Dedifferentiated amniotic fluid mesenchymal stem cell (primary cell): ENCODE measurements at regions not wholly inside any gene's neighbourhood (a gene's known extent, or its start where the extent isn't known, plus 50 kb on each side); places are given as distances from the start of the nearest gene placed in this dataset.
"Not testable (repeated sequence)": the region's sequence is repeated elsewhere in the genome, so short reads cannot be mapped to it uniquely, and the experiment has no call there.

Experiments used
- DNase-seq: peaks from one replicate; pipeline ENCODE4 v3.0.0-alpha.2; 2016; ENCODE audit errors: extremely low spot score

DNA sequence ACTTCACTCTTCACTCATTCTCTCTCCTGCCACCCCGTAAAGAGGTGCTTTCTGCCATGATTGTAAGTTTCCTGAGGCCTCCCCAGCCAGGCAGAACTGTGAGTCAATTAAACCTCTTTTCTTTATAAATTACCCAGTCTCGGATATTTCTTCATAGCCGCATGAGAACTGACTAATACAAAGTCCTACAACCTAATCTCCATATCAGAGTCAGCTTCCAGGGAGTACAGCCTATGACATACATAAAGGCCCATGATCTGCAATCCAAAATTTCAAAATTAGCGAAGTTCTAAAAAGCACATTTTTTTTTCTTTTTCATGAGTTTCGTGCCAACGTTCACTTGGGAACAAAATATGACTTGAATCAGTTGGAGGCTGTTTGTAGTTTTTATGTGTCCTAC lies 256.9 kb upstream of the DUSP10 start:
- no peak for DNase-seq

DNA sequence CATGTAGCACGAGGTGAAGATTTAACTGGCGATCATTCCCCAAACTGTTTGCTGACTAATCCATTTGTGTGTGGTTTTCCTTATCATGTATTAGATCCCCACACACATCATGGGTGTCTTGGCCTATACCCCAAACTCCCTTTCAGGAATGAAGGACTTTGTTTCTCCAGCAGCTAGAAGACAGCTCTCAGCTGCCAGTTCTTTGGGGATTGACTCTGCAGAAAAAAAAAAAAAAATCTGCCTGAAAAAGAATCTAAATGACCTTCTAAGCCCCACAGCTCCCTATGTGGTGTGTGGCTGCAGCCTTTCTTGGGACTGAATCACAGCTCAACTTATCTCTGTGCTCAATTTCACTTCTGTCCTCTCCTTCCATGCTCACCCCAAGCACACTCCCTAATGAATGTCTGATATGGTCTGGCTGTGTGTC lies 256.3 kb upstream of the DUSP10 start:
- no peak for DNase-seq

DNA sequence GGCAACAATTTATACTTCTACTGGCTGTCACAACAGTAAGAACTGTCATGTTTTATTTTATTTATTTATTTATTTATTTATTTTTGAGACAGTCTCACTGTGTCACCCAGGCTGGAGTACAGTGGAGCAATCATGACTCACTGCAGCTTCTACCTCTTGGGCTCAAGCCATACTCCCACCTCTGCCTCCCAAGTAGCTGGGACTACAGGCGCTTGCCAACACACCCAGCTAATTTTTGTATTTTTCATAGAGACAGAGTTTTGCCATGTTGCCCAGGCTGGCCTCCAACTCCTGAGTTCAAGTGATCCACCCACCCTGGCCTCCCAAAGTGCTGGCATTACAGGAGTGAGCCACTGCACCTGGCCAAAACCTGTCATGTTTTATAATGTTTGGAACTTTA lies 255.1 kb upstream of the DUSP10 start:
- not testable (repeated sequence) for DNase-seq

DNA sequence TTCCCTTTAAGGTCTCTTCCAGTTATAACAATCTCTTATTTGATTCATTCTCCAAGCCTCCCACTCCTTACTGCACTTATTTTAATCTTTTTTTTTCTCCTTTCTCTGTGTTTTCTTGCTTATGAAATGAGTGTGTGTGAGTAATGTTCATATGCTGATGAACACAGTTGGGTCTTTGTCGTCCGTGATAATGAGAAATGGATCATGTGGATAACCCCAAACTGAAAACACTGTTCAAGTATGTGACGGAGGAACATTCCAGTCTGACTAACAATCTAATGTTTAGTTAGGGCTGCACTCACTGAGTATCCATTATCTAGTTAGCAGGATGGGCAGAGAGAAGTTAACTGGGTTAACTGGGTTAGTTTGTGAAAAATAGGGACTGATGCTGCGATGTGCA lies 253.1 kb upstream of the DUSP10 start:
- no peak for DNase-seq

DNA sequence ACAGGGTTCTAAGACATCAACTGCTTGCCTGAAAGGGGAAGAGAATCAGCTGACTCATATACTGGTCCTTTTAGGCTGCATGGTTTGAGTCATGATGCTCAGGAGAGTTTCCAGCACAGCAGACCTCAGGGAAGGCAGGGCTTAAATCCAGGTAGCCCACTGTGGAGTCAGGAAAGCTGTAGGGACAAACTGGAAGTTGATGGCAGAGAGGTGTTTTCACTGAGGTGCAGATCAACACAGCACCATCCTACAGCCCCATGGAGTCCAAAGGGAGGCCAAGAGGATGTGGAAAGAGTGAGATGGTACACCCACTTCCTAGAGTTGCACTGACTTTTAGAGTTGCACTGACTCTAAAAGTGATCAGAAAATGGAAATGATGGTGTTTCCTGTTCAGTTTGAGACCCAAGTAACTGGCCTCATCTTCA lies 252.4 kb upstream of the DUSP10 start:
- DNase-seq = no peak

DNA sequence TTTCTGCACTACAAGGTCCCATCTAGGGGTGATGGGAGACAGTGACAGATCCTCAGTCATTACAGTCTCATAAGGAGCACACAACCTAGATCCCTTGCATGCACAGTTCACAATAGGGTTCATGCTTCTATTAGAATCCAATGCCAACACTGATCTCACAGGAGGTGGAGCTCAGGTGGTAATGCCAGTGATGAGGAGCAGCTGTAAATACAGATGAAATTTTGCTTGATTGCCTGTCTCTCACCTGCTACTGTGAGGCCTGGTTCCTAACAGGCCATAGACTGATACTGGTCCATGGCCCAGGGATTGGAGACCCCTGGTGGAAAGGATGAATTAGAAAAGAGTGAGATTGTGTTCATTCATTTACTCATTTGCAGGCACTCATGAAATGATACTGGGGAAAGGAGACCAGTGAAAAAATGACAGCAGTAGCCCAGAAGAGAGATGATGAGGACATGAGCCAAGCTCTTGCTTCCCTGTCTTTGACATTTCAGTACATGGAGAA lies 251.6 kb upstream of the DUSP10 start:
- no peak for DNase-seq

DNA sequence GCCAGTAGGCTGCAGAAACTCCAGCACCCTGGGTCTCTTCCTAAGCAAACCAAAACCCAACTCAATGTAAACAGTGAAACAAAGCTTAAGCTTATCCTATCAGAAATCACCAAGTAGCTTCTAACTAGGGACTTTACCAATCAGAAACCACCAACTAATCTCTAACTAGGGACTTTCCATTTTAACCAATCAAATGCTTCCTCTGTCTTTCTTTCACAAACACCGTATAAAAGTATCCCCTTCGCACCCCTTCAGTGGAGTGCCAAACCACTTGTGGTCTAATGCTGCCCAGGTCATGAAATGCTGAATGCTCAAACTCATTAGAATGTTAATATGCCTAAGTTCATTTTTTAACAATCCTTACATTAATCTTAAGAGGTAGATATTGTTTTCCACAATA lies 250.5 kb upstream of the DUSP10 start:
- DNase-seq = no peak

DNA sequence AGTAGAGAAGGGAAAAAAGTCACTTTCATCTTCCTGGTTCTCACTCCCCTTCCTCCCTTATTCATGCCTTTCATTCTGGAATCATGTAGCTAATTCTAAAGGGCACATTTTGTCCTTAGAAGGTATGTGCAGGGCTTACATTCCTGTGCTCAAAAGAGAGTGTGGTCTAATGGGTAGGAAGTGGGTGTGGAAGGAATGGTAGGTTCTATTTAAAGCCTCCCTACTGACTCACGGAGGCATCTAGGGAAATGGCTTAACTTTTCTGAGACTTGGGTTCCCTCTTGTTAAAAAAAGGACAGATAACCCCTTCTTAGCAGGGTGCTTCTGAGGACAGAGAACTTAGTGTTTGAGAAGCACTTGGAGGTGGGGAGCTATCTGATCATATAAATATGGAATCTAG lies 249.3 kb upstream of the DUSP10 start:
- DNase-seq = peak; percentile 46

DNA sequence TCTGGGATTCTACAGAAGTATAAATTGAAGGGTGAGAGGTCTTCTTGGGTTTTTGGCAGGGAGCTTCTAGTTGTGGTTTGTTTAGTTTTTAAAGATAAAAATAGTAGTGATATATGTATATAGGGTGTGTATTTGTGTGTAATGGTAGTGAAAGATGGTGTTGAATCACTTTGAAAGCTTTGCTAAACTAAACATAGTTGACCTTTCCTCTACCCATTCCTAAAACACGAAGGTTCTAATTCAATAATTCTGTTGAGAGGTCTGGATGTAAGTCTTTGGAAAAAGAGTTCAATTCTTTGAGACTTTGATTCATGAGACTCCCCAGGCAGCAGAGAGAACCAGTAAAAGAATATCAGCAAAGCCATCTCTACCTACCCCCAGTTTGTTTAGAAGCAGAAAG lies 247.9 kb upstream of the DUSP10 start:
- DNase-seq = no peak

DNA sequence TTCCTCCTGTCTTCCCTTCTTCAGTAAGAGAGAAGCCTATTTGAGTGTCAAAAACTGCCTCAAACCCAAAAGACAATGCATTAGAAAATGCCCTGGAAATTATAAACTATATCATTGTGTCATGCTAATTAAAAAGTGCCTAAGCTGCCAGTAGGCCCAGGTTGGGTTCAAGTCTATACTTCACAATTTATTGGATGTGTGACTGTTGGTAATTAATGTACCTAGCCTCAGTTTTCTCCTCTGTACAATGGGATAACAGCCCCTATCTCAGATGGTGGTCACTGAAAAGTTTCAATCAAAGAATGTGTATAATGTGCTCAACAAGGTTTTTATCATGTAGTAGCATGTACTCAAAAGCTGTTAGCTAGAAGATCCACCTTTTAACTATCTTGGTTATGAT lies 246.9 kb upstream of the DUSP10 start:
- DNase-seq = no peak

DNA sequence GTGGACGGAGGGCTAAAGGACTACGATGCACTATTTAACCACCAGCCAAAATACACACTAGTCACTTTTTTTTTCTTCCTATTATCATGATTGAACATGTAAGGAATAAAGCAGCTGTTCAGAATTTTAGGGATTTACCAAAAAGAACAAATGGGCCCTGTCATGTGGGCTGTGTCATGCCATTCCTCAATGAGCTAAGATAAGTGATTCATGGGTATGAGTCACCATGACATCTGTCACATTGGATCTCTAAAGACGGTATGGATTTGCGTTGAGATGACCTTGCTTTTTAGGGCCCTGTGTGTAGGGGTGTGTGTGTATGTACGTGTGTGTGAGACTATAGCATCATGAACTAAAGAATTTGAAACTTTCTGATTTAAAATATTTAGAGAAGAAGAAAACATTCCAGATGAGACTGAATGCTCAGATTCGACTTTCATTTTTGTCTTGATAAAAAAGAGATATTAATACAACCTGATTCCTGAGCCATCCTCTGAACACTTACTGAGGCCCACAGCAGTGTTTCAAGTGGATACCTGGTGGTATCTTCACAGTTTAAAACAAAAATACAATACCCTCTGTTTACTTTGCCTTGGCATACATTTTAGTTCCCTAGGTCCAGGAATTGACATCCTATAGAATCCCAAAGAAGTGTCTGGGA lies 246.1 kb upstream of the DUSP10 start:
- peak; percentile 82 for DNase-seq

DNA sequence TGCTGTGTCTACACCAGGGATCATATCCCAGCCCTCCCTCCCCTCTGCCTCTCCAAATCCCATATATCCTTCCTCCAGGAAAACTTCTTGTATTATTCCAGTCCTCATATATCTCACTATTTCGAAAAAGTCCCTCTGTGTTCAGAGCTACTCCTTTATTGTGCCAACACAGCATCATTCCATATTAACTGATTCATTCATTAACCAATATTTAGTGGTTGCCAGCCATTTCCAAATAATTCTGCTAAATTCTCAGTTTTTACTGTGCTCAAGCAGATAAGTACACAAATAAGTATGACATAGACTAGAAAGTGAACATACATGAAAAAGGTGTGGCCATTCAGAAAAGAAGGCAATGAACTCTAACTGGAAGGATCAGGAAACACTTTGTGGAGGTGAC lies 241.6 kb upstream of the DUSP10 start:
- DNase-seq = no peak

DNA sequence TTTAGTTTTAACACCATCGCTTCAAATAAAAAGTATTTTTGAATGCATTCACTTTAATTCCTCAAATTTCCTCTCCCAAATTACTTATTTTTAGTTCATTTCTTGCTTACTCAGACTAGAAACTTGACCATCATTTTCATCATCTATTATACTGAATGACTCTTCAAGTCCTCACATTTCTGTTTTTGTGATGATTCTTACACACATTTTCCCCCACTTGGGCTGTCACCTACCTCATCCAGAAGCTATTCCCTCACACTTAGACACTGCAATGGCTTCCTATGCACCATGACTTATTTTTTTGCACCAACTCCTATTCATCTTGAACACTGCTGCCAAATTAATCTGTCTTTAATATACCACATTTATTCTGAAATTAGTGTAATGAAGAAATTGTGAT lies 239.6 kb upstream of the DUSP10 start:
- no peak for DNase-seq

DNA sequence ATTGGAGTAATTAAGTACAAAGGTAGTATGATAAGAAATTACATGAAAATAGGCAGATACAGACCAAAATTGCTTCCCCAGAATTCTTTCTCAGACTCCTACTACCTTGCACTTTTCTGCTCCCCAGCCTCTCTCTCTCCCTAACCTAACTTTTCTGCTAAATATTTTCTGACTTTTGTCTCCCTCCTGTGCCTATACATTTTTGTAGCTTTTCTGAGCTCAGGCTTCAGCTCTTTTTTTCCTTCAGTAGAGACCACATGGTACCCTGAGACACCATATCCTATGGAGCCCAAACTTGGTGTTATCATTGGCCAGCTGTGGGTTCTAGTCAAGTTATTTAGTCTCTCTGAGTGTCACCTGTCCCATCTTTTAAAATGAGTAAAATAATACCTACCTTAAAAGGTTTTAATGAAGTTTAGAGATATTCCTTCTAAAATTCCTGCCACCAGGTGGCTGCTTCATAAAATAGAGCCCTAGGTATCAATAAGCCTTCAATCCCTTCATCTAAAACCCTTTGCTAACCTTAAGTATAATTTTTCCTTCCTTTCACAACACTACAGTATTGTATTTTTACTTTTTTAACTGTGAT lies 237.6 kb upstream of the DUSP10 start:
- DNase-seq = no peak

DNA sequence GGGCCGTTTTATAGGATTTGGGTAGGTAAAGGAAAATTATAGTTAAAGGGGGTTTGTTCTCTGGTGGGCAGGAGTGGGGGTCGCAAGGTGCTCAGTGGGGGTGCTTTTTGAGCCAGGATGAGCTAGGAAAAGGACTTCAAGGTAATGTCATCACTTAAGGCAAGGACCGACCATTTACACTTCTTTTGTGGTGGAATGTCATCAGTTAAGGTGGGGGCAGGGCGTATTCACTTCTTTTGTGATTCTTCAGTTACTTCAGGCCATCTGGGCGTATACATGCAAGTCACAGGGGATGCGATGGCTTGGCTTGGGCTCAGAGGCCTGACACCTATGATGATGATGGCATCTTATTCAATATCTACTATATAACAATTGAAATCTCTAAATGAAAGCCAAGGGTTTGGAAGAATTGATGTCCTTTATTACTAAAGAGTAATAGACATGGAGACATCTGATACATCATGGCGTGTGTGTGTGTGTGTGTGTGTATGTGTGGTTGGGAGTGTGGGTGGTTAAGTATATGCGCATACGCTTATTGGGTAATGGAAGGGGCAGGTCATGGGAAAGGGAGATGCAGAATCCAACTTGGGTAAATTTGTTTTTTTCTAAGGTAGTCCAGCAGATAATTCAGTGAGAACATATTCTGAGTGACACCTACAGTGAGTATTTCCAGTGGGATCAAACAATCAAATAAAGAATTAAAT lies 236.9 kb upstream of the DUSP10 start:
- not testable (repeated sequence) for DNase-seq

DNA sequence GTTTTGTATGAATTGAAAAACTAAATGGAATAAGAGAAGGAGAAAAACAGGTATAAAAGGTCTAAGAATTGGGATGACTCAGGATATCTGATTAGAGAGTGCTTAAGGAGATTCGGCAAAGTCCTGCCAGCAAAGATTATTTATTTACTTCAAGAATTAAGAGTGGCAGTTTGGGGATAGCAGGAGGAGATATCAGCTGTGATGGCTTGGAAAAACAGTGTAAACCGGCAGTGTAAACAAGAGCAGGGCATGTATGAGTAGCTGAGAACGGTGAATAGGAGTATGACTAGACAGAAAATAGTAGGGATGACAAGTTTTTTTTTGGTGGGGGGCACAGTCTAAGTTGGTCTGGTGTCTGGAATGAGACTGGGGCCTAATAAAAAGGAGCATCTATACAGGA lies 231.9 kb upstream of the DUSP10 start:
- not testable (repeated sequence) for DNase-seq

DNA sequence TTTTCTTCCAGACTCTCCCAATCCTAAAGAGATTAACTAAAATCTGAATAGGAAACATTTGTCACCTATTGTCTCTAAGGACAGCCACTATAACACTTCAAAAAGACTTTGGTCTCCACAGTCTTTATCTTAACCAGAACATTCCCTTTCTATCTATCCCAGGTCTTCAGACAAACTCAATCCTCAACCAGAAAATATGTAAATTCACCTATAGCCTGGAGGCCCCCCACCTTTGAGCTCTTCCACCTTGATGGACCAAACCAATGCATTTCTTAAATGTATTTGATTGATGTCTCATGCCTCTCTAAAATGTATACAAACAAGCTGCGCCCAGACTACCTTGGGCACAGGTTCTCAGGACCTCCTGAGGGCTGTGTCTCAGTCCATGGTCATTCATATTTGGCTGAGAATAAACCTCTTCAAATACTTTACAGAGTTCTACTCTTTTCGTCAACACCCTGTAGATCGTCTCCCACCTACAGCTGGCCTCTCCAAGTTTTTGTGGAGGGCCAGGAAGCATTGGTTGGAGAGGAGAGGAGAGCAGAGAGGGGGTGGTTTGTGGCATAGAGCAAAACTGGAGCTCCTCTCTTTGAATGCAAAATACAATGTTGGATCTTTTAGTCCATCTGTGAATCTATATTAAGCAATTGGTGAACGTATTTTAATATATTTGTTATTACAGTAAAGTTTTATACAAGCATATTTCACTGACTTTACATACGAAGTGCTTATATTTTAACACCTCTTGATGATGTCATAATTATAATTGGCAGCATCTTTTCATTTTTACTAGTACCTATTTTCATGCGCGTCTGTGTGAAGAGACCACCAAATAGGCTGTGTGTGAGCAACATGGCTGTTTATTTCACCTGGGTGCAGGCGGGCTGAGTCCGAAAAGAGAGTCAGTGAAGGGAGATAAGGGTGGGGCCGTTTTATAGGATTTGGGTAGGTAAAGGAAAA lies 230.7 kb upstream of the DUSP10 start:
- DNase-seq = no peak

DNA sequence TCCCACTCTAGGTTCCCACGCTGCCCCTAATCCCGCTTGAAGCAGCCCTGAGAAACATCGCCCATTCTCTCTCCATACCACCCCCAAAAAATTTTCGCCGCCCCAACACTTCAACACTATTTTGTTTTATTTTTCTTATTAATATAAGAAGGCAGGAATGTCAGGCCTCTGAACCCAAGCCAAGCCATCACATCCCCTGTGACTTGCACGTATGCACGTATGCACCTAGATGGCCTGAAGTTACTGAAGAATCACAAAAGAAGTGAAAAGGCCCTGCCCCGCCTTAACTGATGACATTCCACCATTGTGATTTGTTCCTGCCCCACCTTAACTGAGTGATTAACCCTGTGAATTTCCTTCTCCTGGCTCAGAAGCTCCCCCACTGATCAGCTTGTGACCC lies 229.1 kb upstream of the DUSP10 start:
- DNase-seq = not testable (repeated sequence)

DNA sequence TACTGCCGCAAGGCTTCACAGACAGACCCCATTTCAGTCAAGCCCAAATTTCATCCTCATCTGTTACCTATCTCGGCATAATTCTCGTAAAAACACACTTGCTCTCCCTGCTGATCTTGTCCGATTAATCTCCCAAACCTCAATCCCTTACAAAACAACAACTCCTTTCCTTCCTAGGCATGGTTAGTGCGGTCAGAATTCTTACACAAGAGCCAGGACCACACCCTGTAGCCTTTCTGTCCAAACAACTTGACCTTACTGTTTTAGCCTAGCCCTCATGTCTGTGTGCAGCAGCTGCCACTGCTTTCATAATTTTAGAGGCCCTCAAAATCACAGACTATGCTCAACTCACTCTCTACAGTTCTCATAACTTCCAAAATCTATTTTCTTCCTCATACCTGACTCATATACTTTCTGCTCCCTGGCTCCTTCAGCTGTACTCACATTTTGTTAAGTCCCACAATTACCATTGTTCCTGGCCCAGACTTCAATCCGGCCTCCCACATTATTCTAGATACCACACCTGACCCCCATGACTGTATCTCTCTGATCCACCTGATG lies 227.5 kb upstream of the DUSP10 start:
- DNase-seq = not testable (repeated sequence)

DNA sequence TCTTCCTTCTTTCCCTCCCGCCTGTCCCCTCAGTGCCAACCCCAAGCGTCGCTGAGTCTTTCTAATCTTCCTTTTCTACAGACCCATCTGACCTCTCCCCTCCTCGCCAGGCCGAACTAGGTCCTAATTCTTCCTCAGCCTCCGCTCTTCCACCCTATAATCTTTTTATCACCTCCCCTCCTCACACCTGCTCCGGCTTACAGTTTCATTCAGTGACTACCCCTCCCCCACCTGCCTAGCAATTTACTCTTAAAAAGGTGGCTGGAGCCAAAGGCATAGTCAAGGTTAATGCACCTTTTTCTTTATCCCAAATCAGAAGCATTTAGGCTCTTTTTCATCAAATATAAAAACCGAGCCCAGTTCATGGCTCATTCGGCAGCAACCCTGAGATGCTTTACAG lies 225.6 kb upstream of the DUSP10 start:
- DNase-seq = not testable (repeated sequence)

DNA sequence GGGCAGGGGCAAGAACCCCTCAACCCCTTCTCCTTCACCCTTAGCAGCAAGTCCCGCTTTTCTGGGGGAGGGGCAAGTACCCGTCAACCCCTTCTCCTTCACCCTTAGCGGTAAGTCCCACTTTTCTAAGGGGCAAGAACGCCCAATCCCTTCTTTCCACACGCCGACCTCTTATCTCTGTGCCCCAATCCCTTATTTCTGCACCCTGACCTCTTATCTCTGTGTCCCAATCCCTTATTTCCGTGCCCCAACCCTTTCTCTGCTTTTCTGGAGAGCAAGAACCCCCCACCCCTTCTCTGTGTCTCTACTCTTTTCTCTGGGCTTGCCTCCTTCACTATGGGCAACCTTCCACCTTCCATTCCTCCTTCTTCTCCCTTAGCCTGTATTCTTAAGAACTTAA lies 225.0 kb upstream of the DUSP10 start:
- DNase-seq = not testable (repeated sequence)

DNA sequence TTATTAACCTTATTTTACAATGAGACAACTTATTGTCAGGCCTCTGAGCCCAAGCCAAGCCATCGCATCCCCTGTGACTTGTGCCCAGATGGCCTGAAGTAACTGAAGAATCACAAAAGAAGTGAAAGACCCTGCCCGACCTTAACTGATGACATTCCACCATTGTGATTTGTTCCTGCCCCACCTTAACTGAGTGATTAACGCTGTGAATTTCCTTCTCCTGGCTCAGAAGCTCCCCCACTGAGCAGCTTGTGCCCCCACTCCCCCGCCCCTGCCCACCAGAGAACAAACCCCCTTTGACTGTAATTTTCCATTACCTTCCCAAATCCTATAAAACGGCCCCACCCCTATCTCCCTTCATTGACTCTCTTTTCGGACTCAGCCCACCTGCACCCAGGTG lies 224.0 kb upstream of the DUSP10 start:
- DNase-seq = not testable (repeated sequence)
